ENCODE measurements at regions not wholly inside any gene's neighbourhood (a gene's known extent, or its start where the extent isn't known, plus 50 kb on each side); places are given as distances from the start of the nearest gene placed in this dataset.
"Not testable (repeated sequence)": the region's sequence is repeated elsewhere in the genome, so short reads cannot be mapped to it uniquely, and the experiment has no call there.

- H3K4me3 ChIP-seq; H3K27ac ChIP-seq; DNase-seq; H3K36me3 ChIP-seq; intact Hi-C loops (cut with DNase I; ENCODE audit: low total_unique reads); H3K9me3 ChIP-seq; H3K4me1 ChIP-seq; H3K27me3 ChIP-seq (replicated peaks in 1 of 7): not testable (repeated sequence)
- no CpG with 5 or more reads among the region's 9 CpGs for WGBS, 5 donors
Observed at GRCh38 chr15:21698620-21699019, 178.9 kb downstream of the POTEB start.

- H3K4me1 ChIP-seq; DNase-seq; H3K9me3 ChIP-seq; H3K36me3 ChIP-seq; intact Hi-C loops (cut with DNase I; ENCODE audit: low total_unique reads); H3K27me3 ChIP-seq (replicated peaks in 1 of 7); H3K27ac ChIP-seq; H3K4me3 ChIP-seq: not testable (repeated sequence)
- no CpG with 5 or more reads among the region's 7 CpGs for WGBS, 5 donors
Observed at GRCh38 chr15:21695089-21695488, 182.4 kb downstream of the POTEB start.

- H3K4me1 ChIP-seq; H3K4me3 ChIP-seq; H3K27ac ChIP-seq; DNase-seq; H3K36me3 ChIP-seq; H3K27me3 ChIP-seq (replicated peaks in 1 of 7); intact Hi-C loops (cut with DNase I; ENCODE audit: low total_unique reads); H3K9me3 ChIP-seq: not testable (repeated sequence)
- no CpG with 5 or more reads among the region's 4 CpGs for WGBS, 5 donors
Observed at GRCh38 chr15:21692471-21693102, 184.9 kb downstream of the POTEB start.

- H3K27me3 ChIP-seq (replicated peaks in 1 of 7); DNase-seq; H3K36me3 ChIP-seq; H3K9me3 ChIP-seq; intact Hi-C loops (cut with DNase I; ENCODE audit: low total_unique reads); H3K4me3 ChIP-seq; H3K4me1 ChIP-seq; H3K27ac ChIP-seq: not testable (repeated sequence)
- no CpG with 5 or more reads among the region's 17 CpGs for WGBS, 5 donors
Observed at GRCh38 chr15:21656798-21657397, 216.6 kb upstream of the POTEB3 start.

GRCh38 chr15:21656114-21656746, 215.9 kb upstream of the POTEB3 start:
- H3K27me3 ChIP-seq (replicated peaks in 1 of 7); DNase-seq; H3K9me3 ChIP-seq; H3K36me3 ChIP-seq; H3K27ac ChIP-seq; H3K4me1 ChIP-seq; H3K4me3 ChIP-seq; intact Hi-C loops (cut with DNase I; ENCODE audit: low total_unique reads): not testable (repeated sequence)
- 86 to 88% methylated on average over 1 to 2 of the region's 16 CpGs; no CpG with 5 or more reads in 3 of the 5 donors for WGBS, 5 donors

- intact Hi-C loops (cut with DNase I; ENCODE audit: low total_unique reads) = not testable (repeated sequence)
- WGBS, 5 donors = 50 to 76% methylated on average over 1 to 3 of the region's 5 CpGs; no CpG with 5 or more reads in 3 of the 5 donors
Observed at GRCh38 chr15:21653707-21654106, 213.4 kb upstream of the POTEB3 start.

GRCh38 chr15:21638770-21639169, 198.5 kb upstream of the POTEB3 start:
- intact Hi-C loops (cut with DNase I; ENCODE audit: low total_unique reads); H3K27me3 ChIP-seq (replicated peaks in 1 of 7): not testable (repeated sequence)

More at GRCh38 chr15:21653707-21654106, 213.4 kb upstream of the POTEB3 start:
- not testable (repeated sequence) for H3K36me3 ChIP-seq; H3K4me3 ChIP-seq; H3K27me3 ChIP-seq (replicated peaks in 1 of 7); DNase-seq; H3K9me3 ChIP-seq; H3K27ac ChIP-seq; H3K4me1 ChIP-seq

GRCh38 chr15:21626694-21627093, 186.4 kb upstream of the POTEB3 start:
- H3K36me3 ChIP-seq; DNase-seq; H3K4me1 ChIP-seq; H3K4me3 ChIP-seq; intact Hi-C loops (cut with DNase I; ENCODE audit: low total_unique reads); H3K27me3 ChIP-seq (replicated peaks in 1 of 7); H3K9me3 ChIP-seq; H3K27ac ChIP-seq: not testable (repeated sequence)

More at GRCh38 chr15:21638770-21639169, 198.5 kb upstream of the POTEB3 start:
- H3K27ac ChIP-seq, DNase-seq, H3K4me1 ChIP-seq, H3K9me3 ChIP-seq, H3K4me3 ChIP-seq, H3K36me3 ChIP-seq: not testable (repeated sequence)
- WGBS, 5 donors = 11 to 57% methylated on average over 2 of the region's 2 CpGs; no CpG with 5 or more reads in 3 of the 5 donors

GRCh38 chr15:21609223-21609622, 168.9 kb upstream of the POTEB3 start:
- H3K27me3 ChIP-seq (replicated peaks in 1 of 7); H3K36me3 ChIP-seq; H3K4me1 ChIP-seq; H3K9me3 ChIP-seq; intact Hi-C loops (cut with DNase I; ENCODE audit: low total_unique reads); H3K4me3 ChIP-seq; DNase-seq; H3K27ac ChIP-seq: not testable (repeated sequence)
- WGBS, 5 donors = 80 to 100% (median 90%) methylated on average over 1 of the region's 1 CpG

- DNase-seq; H3K4me3 ChIP-seq; H3K27ac ChIP-seq; H3K36me3 ChIP-seq; H3K27me3 ChIP-seq (replicated peaks in 1 of 7); H3K4me1 ChIP-seq; H3K9me3 ChIP-seq; intact Hi-C loops (cut with DNase I; ENCODE audit: low total_unique reads): not testable (repeated sequence)
Observed at GRCh38 chr15:21565426-21565825, 125.1 kb upstream of the POTEB3 start.

- no CpG with 5 or more reads among the region's 1 CpG for WGBS, 5 donors
- DNase-seq; intact Hi-C loops (cut with DNase I; ENCODE audit: low total_unique reads); H3K4me3 ChIP-seq; H3K9me3 ChIP-seq; H3K27ac ChIP-seq; H3K36me3 ChIP-seq; H3K27me3 ChIP-seq (replicated peaks in 1 of 7); H3K4me1 ChIP-seq: not testable (repeated sequence)
Observed at GRCh38 chr15:21551809-21552208, 111.5 kb upstream of the POTEB3 start.
